Osteoblast (primary cell): ENCODE measurements at regions not wholly inside any gene's neighbourhood (a gene's known extent, or its start where the extent isn't known, plus 50 kb on each side); places are given as distances from the start of the nearest gene placed in this dataset.

ENCODE experiments used
- DNase-seq: peaks from one replicate; pipeline ENCODE4 v3.0.0; 2011; ENCODE audit warnings: low spot score, mixed read lengths; ENCODE audit not compliant: insufficient read length; ENCODE audit errors: missing footprints
- H2AFZ ChIP-seq: 2 replicates; pipeline ENCODE4 v1.6.0; 2011; ENCODE audit warnings: mild to moderate bottlenecking, low read length
- H3K27ac ChIP-seq: 2 replicates; pipeline ENCODE4 v1.5.1; 2011; ENCODE audit warnings: mild to moderate bottlenecking, low read depth, low read length, moderate library complexity
- H3K27me3 ChIP-seq: 2 replicates; pipeline ENCODE4 v1.6.0; 2012; ENCODE audit warnings: mild to moderate bottlenecking, control low read depth, inconsistent platforms, low read length, moderate library complexity; ENCODE audit not compliant: insufficient read depth
- H3K36me3 ChIP-seq: 2 replicates; pipeline ENCODE4 v1.5.1; 2011; ENCODE audit warnings: mild to moderate bottlenecking, low read length, control low read depth, moderate library complexity; ENCODE audit not compliant: insufficient read depth
- H3K4me1 ChIP-seq: 2 replicates; pipeline ENCODE4 v1.5.1; 2011; ENCODE audit warnings: mild to moderate bottlenecking, low read length, control low read depth, moderate library complexity; ENCODE audit not compliant: insufficient read depth
- H3K4me2 ChIP-seq: 2 replicates; pipeline ENCODE4 v1.6.0; 2011; ENCODE audit warnings: mild to moderate bottlenecking, low read length; ENCODE audit not compliant: insufficient read depth
- H3K4me3 ChIP-seq: fragments of 200-600 bp; sonication (generic); 3 replicates; pipeline ENCODE4 v1.5.1; 2012; ENCODE audit warnings: mild to moderate bottlenecking, low read length, inconsistent platforms; ENCODE audit not compliant: insufficient read depth
- H3K79me2 ChIP-seq: 2 replicates; pipeline ENCODE4 v1.6.0; 2012; ENCODE audit warnings: mild to moderate bottlenecking, low read length, control low read depth, inconsistent platforms; ENCODE audit not compliant: insufficient read depth
- H3K9me3 ChIP-seq: 2 replicates; pipeline ENCODE4 v1.5.1; 2011; ENCODE audit warnings: low read depth, low read length, control low read depth
- H4K20me1 ChIP-seq: 2 replicates; pipeline ENCODE4 v1.6.0; 2012; ENCODE audit warnings: mild to moderate bottlenecking, low read length, control low read depth; ENCODE audit not compliant: insufficient read depth
- CTCF ChIP-seq: IDR thresholded peaks from 2 replicates; pipeline ENCODE4 v1.5.1; 2011; ENCODE audit warnings: mild to moderate bottlenecking, low read depth, low read length, moderate library complexity; ENCODE audit errors: extremely low read depth

GRCh38 chr9:29609282-29609681 is 2036.0 kb upstream of the C9orf72 start:
- H3K27ac ChIP-seq: no peak overlapping the region
- no peak for DNase-seq
- H3K79me2 ChIP-seq: no peaks in the 10 kb centered on the region
- H3K9me3 ChIP-seq: no peaks in the 10 kb centered on the region
- H2AFZ ChIP-seq: no peak overlapping the region
- H3K4me1 ChIP-seq: no peaks in the 10 kb centered on the region
- no peaks in the 10 kb centered on the region for H3K27me3 ChIP-seq
- H3K4me3 ChIP-seq: no peak overlapping the region
- H4K20me1 ChIP-seq: no peaks in the 10 kb centered on the region
- TF ChIP-seq CTCF: no peak
- H3K4me2 ChIP-seq: no peak overlapping the region
- no peaks in the 10 kb centered on the region for H3K36me3 ChIP-seq

DNA sequence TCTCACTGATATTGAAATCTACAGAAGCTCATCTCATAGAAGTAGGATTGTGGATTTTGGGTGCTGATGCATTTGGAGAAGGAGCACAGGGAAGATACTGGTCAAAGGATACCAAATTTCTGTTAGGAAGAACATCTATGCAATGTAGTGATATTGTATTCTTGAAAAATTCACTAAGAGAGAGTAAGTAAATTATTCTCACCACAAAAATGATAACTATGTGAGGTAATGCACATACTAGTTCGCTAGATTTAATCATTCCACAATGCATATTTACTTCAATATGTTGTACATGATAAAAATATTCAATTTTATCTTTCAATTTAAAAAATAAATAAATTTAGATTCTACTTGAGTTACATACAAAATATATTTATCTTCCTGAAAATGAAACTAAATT is 2040.5 kb upstream of the C9orf72 start:
- Histone ChIP-seq H2AFZ (no peak overlapping the region), H3K36me3 (no peaks in the 10 kb centered on the region), H3K9me3 (no peaks in the 10 kb centered on the region), H3K4me3 (no peak overlapping the region), H3K27ac (no peak overlapping the region), H3K4me2 (no peak overlapping the region), H3K4me1 (no peaks in the 10 kb centered on the region), H3K79me2 (no peaks in the 10 kb centered on the region), H4K20me1 (no peaks in the 10 kb centered on the region), H3K27me3 (no peaks in the 10 kb centered on the region)
- DNase-seq: no peak
- TF ChIP-seq CTCF: no peak

GRCh38 chr9:29616844-29617243 is 2043.6 kb upstream of the C9orf72 start:
- no peak for DNase-seq
- Histone ChIP-seq H3K79me2 (no peaks in the 10 kb centered on the region), H3K27ac (no peak overlapping the region), H3K4me1 (no peaks in the 10 kb centered on the region), H3K4me3 (no peak overlapping the region), H3K9me3 (no peaks in the 10 kb centered on the region), H3K36me3 (no peaks in the 10 kb centered on the region), H3K4me2 (no peak overlapping the region), H4K20me1 (no peaks in the 10 kb centered on the region), H3K27me3 (no peaks in the 10 kb centered on the region), H2AFZ (no peak overlapping the region)
- TF ChIP-seq CTCF: no peak

GRCh38 chr9:29625292-29625731 is 2052.0 kb upstream of the C9orf72 start:
- Histone ChIP-seq H2AFZ (no peak overlapping the region), H4K20me1 (no peaks in the 10 kb centered on the region), H3K4me1 (no peaks in the 10 kb centered on the region), H3K79me2 (no peaks in the 10 kb centered on the region), H3K27ac (no peak overlapping the region), H3K9me3 (no peaks in the 10 kb centered on the region), H3K27me3 (no peaks in the 10 kb centered on the region), H3K4me2 (no peak overlapping the region), H3K36me3 (no peaks in the 10 kb centered on the region), H3K4me3 (no peak overlapping the region)
- no peak for TF ChIP-seq CTCF
- DNase-seq: no peak
